GM12878 (cell line): ENCODE measurements at regions not wholly inside any gene's neighbourhood (a gene's known extent, or its start where the extent isn't known, plus 50 kb on each side); places are given as distances from the start of the nearest gene placed in this dataset.

Experiments
- BMI1 ChIP-seq: fragments of 450-650 bp; IDR thresholded peaks from 2 replicates; pipeline ENCODE4 v1.6.1; 2016; ENCODE audit warnings: mild to moderate bottlenecking, moderate library complexity, borderline replicate concordance
- CTCF ChIP-seq, 3 experiments: IDR thresholded peaks in 2 of 3; conservative IDR thresholded peaks in 1 of 3; 2 replicates each; pipeline ENCODE4 v1.5.1; 2011; ENCODE audit warnings: low read depth in 3 of 3, low read length in 3 of 3, mild to moderate bottlenecking in 3 of 3, control low read depth in 2 of 3, moderate library complexity in 2 of 3, inconsistent platforms in 1 of 3, mixed read lengths in 1 of 3; ENCODE audit not compliant: control insufficient read depth in 2 of 3, insufficient read depth in 1 of 3; ENCODE audit errors: extremely low read depth in 1 of 3
- EZH2 ChIP-seq: IDR thresholded peaks from 2 replicates; pipeline ENCODE4 v1.6.1; 2012; ENCODE audit warnings: low read depth, mild to moderate bottlenecking, control low read depth, inconsistent platforms, low read length, borderline replicate concordance; ENCODE audit not compliant: control insufficient read depth
- FOXK2 ChIP-seq: fragments of 450-650 bp; IDR thresholded peaks from 2 replicates; pipeline ENCODE4 v1.6.1; 2017; ENCODE audit warnings: mild to moderate bottlenecking, moderate library complexity
- HDGF ChIP-seq: fragments of 450-650 bp; IDR thresholded peaks from 2 replicates; pipeline ENCODE4 v1.6.1; 2016; ENCODE audit warnings: antibody characterized with exemption
- KDM1A ChIP-seq: fragments of 200-600 bp; sonication (generic); IDR thresholded peaks from 2 replicates; pipeline ENCODE4 v1.6.1; 2016; ENCODE audit warnings: borderline replicate concordance
- MAX ChIP-seq: IDR thresholded peaks from 2 replicates; pipeline ENCODE4 v1.6.1; 2012; ENCODE audit warnings: low read depth, low read length, improper control_type of control experiment
- MEF2B ChIP-seq: fragments of 450-650 bp; IDR thresholded peaks from 2 replicates; pipeline ENCODE4 v1.6.1; 2018; ENCODE audit warnings: mild to moderate bottlenecking, moderate library complexity; ENCODE audit not compliant: partially characterized antibody, poor library complexity, severe bottlenecking
- POLR2A ChIP-seq: IDR thresholded peaks from 2 replicates; pipeline ENCODE4 v1.6.1; 2011; ENCODE audit warnings: low read depth, mild to moderate bottlenecking, low read length
- POU2F2 ChIP-seq: IDR thresholded peaks from 3 replicates; pipeline ENCODE4 v1.6.1; 2011; ENCODE audit warnings: low read depth, mild to moderate bottlenecking, low read length, borderline replicate concordance
- REST ChIP-seq: IDR thresholded peaks from 2 replicates; pipeline ENCODE4 v1.6.1; 2012; ENCODE audit warnings: mild to moderate bottlenecking, low read depth, low read length
- SP1 ChIP-seq: IDR thresholded peaks from one replicate; pipeline ENCODE4 v1.6.1; 2011; ENCODE audit warnings: low read depth, low read length
- ZNF592 ChIP-seq: fragments of 450-650 bp; IDR thresholded peaks from 2 replicates; pipeline ENCODE4 v1.6.1; 2017; ENCODE audit warnings: mild to moderate bottlenecking, moderate library complexity

GRCh38 chr4:65019775-65020174, 610.5 kb upstream of the TECRL start:
- TF ChIP-seq EZH2 (no peak), CTCF (IDR thresholded peaks at IDR 0.05 in 2 of 3, conservative IDR thresholded peaks at IDR 0.05 in 1 of 3; ENCODE audit: control insufficient read depth in 2 of 3, extremely low read depth in 1 of 3, insufficient read depth in 1 of 3, low read depth in 3 of 3, low read length in 3 of 3) (no peak), BMI1 (no peak), POLR2A (no peak), FOXK2 (no peak), SP1 (no peak), REST (no peak), MEF2B (no peak), POU2F2 (no peak), MAX (no peak), HDGF (no peak), ZNF592 (no peak), KDM1A (no peak)
